SK-N-SH treated with all-trans-retinoic acid at 6 μM for 48 hours (cell line): ENCODE measurements at regions not wholly inside any gene's neighbourhood (a gene's known extent, or its start where the extent isn't known, plus 50 kb on each side); places are given as distances from the start of the nearest gene placed in this dataset.

ENCODE experiments used
- BACH2 ChIP-seq: fragments of 250-450 bp; sonication (Bioruptor Pico); IDR thresholded peaks from 2 replicates; pipeline ENCODE4 v1.9.0; 2021; ENCODE audit warnings: mild to moderate bottlenecking, borderline replicate concordance
- CREB5 ChIP-seq: fragments of 250-450 bp; sonication (Bioruptor Pico); IDR thresholded peaks from 2 replicates; pipeline ENCODE4 v1.5.1; 2020; ENCODE audit warnings: low read depth, mild to moderate bottlenecking, moderate library complexity
- PATZ1 ChIP-seq: fragments of 250-450 bp; sonication (Bioruptor Pico); IDR thresholded peaks from 2 replicates; pipeline ENCODE4 v1.8.0; 2020; ENCODE audit warnings: mild to moderate bottlenecking, moderate library complexity, borderline replicate concordance
- RARB ChIP-seq: fragments of 250-450 bp; sonication (Bioruptor Pico); IDR thresholded peaks from 2 replicates; pipeline ENCODE4 v1.8.0; 2021; ENCODE audit warnings: mild to moderate bottlenecking, moderate library complexity
- TOX ChIP-seq: fragments of 250-450 bp; sonication (Bioruptor Pico); IDR thresholded peaks from 2 replicates; pipeline ENCODE4 v1.8.0; 2021; ENCODE audit warnings: mild to moderate bottlenecking, moderate library complexity, borderline replicate concordance
- ZFP30 ChIP-seq: fragments of 450-650 bp; formaldehyde crosslinking; IDR thresholded peaks from 2 replicates; pipeline ENCODE4 v1.5.0; 2022; ENCODE audit warnings: mild to moderate bottlenecking, moderate library complexity

GRCh38 chr5:124883681-124884080 lies 137.2 kb upstream of the ZNF608 start:
- TF ChIP-seq CREB5 (CRISPR knock-in tag) (no peak), TOX (CRISPR knock-in tag) (no peak), ZFP30 (CRISPR knock-in tag) (no peak), BACH2 (CRISPR knock-in tag) (no peak), PATZ1 (CRISPR knock-in tag) (no peak), RARB (no peak)
